Liver (tissue), 8 donors: ENCODE measurements at regions not wholly inside any gene's neighbourhood (a gene's known extent, or its start where the extent isn't known, plus 50 kb on each side); places are given as distances from the start of the nearest gene placed in this dataset.

Experiments
- DNase-seq: peaks from one replicate; pipeline ENCODE4 v3.0.0-alpha.2; 2017; ENCODE audit warnings: low spot score
- H3K27ac ChIP-seq, 2 donors: one replicate each; pipeline ENCODE4 v1.7.0; 2013; ENCODE audit warnings: inconsistent platforms in 2 of 2, low read length in 2 of 2, control low read depth in 1 of 2, low read depth in 1 of 2, mild to moderate bottlenecking in 1 of 2
- H3K27me3 ChIP-seq, 4 donors: one replicate each; pipeline versions ENCODE4 v1.6.1 to v1.7.0; 2013; ENCODE audit warnings: low read length in 3 of 4, inconsistent platforms in 1 of 4, mild to moderate bottlenecking in 1 of 4, moderate library complexity in 1 of 4; ENCODE audit not compliant: control insufficient read depth in 4 of 4, insufficient read depth in 4 of 4
- H3K36me3 ChIP-seq, 4 donors: one replicate each; pipeline versions ENCODE4 v1.6.1 to v1.7.0; 2013; ENCODE audit warnings: low read length in 3 of 4, mild to moderate bottlenecking in 3 of 4, low read depth in 1 of 4, moderate library complexity in 1 of 4; ENCODE audit not compliant: control insufficient read depth in 4 of 4, insufficient read depth in 3 of 4
- H3K4me1 ChIP-seq, 4 donors: one replicate each; pipeline versions ENCODE4 v1.6.1 to v1.7.0; 2013; ENCODE audit warnings: low read length in 3 of 4, mild to moderate bottlenecking in 3 of 4, moderate library complexity in 1 of 4; ENCODE audit not compliant: control insufficient read depth in 4 of 4, insufficient read depth in 4 of 4
- H3K4me3 ChIP-seq, 3 donors: one replicate each; pipeline versions ENCODE4 v1.6.1 to v1.7.0; 2013; ENCODE audit warnings: low read length in 3 of 3, control low read depth in 1 of 3, low read depth in 1 of 3, mild to moderate bottlenecking in 1 of 3
- H3K9ac ChIP-seq, 2 donors: one replicate each; pipeline ENCODE4 v1.7.0; 2013; ENCODE audit warnings: low read length in 2 of 2, mild to moderate bottlenecking in 2 of 2, moderate library complexity in 2 of 2, control low read depth in 1 of 2, low read depth in 1 of 2
- H3K9me3 ChIP-seq, 4 donors: one replicate each; pipeline versions ENCODE4 v1.6.1 to v1.7.0; 2013; ENCODE audit warnings: low read length in 3 of 4; ENCODE audit not compliant: control insufficient read depth in 4 of 4
- EGR1 ChIP-seq, 2 donors: IDR thresholded peaks; 2 replicates each; pipeline ENCODE4 v1.6.1; 2016 to 2018; ENCODE audit warnings: antibody characterized with exemption in 2 of 2, low read depth in 2 of 2
- FOXA1 ChIP-seq: IDR thresholded peaks from 2 replicates; pipeline ENCODE4 v1.6.1; 2016; ENCODE audit warnings: antibody characterized with exemption
- FOXA2 ChIP-seq: IDR thresholded peaks from 2 replicates; pipeline ENCODE4 v1.6.1; 2016; ENCODE audit warnings: antibody characterized with exemption
- GABPA ChIP-seq, 2 donors: IDR thresholded peaks in 1 of 2; conservative IDR thresholded peaks in 1 of 2; 2 replicates each; pipeline ENCODE4 v1.6.1; 2016; ENCODE audit warnings: antibody characterized with exemption in 2 of 2, mild to moderate bottlenecking in 1 of 2, moderate library complexity in 1 of 2
- HNF4A ChIP-seq, 2 donors: conservative IDR thresholded peaks; 2 replicates each; pipeline ENCODE4 v1.6.1; 2016; ENCODE audit warnings: antibody characterized with exemption in 2 of 2, mild to moderate bottlenecking in 2 of 2
- HNF4G ChIP-seq: IDR thresholded peaks from 2 replicates; pipeline ENCODE4 v1.6.1; 2016; ENCODE audit warnings: antibody characterized with exemption
- JUND ChIP-seq, 2 donors: IDR thresholded peaks; 2 replicates each; pipeline ENCODE4 v1.6.1; 2016; ENCODE audit warnings: antibody characterized with exemption in 2 of 2
- MAX ChIP-seq: IDR thresholded peaks from 2 replicates; pipeline ENCODE4 v1.6.1; 2016; ENCODE audit warnings: antibody characterized with exemption
- NR2F2 ChIP-seq: IDR thresholded peaks from 2 replicates; pipeline ENCODE4 v1.6.1; 2016; ENCODE audit warnings: antibody characterized with exemption
- RAD21 ChIP-seq, 2 donors: IDR thresholded peaks; 2 replicates each; pipeline ENCODE4 v1.6.1; 2016; ENCODE audit warnings: antibody characterized with exemption in 2 of 2, mild to moderate bottlenecking in 2 of 2
- REST ChIP-seq: IDR thresholded peaks from 2 replicates; pipeline ENCODE4 v1.6.1; 2016; ENCODE audit warnings: antibody characterized with exemption, mild to moderate bottlenecking
- RXRA ChIP-seq, 2 donors: IDR thresholded peaks; 2 replicates each; pipeline ENCODE4 v1.6.1; 2017 to 2018; ENCODE audit warnings: antibody characterized with exemption in 2 of 2, mild to moderate bottlenecking in 1 of 2
- SP1 ChIP-seq: IDR thresholded peaks from 2 replicates; pipeline ENCODE4 v1.6.1; 2018; ENCODE audit warnings: antibody characterized with exemption, mild to moderate bottlenecking
- TAF1 ChIP-seq: conservative IDR thresholded peaks from 2 replicates; pipeline ENCODE4 v1.6.1; 2016; ENCODE audit warnings: antibody characterized with exemption, mild to moderate bottlenecking
- YY1 ChIP-seq: IDR thresholded peaks from 2 replicates; pipeline ENCODE4 v1.6.1; 2016; ENCODE audit warnings: antibody characterized with exemption, mild to moderate bottlenecking
- WGBS: extraction: QIAGEN DNeasy Blood & Tissue Kit; methylation state at CpG from one replicate; pipeline ENCODE4 v1.1.7; 2013; 5-methylcytosine and 5-hydroxymethylcytosine counted together
- TF ChIP-seq, protein P1 (sequence below): fragments of 150-350 bp; IDR thresholded peaks from 2 replicates; pipeline ENCODE4 v1.5.1; 2017; ENCODE audit warnings: improper control_type of control experiment, low read depth, low read length; ENCODE audit not compliant: missing input control
- TF ChIP-seq, protein P2 (sequence below): IDR thresholded peaks from 2 replicates; pipeline ENCODE4 v1.6.1; 2016; ENCODE audit warnings: antibody characterized with exemption
- TF ChIP-seq, protein P3 (sequence below): IDR thresholded peaks from 2 replicates; pipeline ENCODE4 v1.6.1; 2016; ENCODE audit warnings: antibody characterized with exemption
- donor health status: healthy.
- donor health status: healthy.
- donor health status: healthy.
- donor health status: healthy.
- donor health status: healthy.

DNA sequence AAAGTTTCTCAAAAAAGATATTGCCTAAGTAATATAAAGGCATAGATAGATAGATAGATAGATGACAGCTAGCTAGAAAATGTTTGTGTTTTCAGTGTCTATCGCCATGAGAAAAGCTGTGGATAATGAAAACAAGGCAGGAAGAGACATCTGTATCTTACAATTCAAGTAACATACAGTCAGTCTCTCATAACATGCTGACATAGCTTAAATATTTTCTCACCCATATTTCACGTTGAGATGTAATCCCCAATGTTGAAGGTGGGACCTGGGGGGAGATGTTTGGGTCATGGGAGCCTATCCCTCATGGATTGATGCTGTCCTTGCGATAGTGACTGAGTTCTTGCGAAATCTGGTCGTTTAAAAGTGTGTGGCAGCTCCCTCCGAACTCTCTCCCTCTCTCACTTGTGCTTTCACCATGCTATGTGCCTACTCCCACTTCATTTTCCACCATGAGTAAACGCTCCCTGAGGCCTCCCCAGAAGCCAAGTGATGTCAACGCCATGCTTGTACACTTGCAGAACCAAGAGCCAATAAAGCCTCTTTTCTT, 856.8 kb upstream of the ADAMTS5 start (continued):
- TF ChIP-seq REST = no peak
- no peak for TF ChIP-seq YY1
- no peak for TF ChIP-seq HNF4G
- TF ChIP-seq, protein P1, sequence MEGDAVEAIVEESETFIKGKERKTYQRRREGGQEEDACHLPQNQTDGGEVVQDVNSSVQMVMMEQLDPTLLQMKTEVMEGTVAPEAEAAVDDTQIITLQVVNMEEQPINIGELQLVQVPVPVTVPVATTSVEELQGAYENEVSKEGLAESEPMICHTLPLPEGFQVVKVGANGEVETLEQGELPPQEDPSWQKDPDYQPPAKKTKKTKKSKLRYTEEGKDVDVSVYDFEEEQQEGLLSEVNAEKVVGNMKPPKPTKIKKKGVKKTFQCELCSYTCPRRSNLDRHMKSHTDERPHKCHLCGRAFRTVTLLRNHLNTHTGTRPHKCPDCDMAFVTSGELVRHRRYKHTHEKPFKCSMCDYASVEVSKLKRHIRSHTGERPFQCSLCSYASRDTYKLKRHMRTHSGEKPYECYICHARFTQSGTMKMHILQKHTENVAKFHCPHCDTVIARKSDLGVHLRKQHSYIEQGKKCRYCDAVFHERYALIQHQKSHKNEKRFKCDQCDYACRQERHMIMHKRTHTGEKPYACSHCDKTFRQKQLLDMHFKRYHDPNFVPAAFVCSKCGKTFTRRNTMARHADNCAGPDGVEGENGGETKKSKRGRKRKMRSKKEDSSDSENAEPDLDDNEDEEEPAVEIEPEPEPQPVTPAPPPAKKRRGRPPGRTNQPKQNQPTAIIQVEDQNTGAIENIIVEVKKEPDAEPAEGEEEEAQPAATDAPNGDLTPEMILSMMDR = no peak
- TF ChIP-seq EGR1 (IDR thresholded peaks at IDR 0.05; ENCODE audit: low read depth in 2 of 2) = no peak

GRCh38 chr21:27820342-27820741, 853.5 kb upstream of the ADAMTS5 start:
- Histone ChIP-seq H3K4me3 (no peak overlapping the region), H3K9me3 (no peaks in the 10 kb centered on the region), H3K27me3 (peaks cover 0 to 2% (median 0%) of the 10 kb centered on the region in 4 donors), H3K27ac (no peak overlapping the region), H3K9ac (no peak overlapping the region), H3K36me3 (no peaks in the 10 kb centered on the region), H3K4me1 (no peaks in the 10 kb centered on the region)
- no peak for TF ChIP-seq YY1
- no peak for TF ChIP-seq RXRA (IDR thresholded peaks at IDR 0.05)
- TF ChIP-seq, protein P1 = no peak
- no peak for TF ChIP-seq JUND (IDR thresholded peaks at IDR 0.05)
- no peak for TF ChIP-seq HNF4A (conservative IDR thresholded peaks at IDR 0.05)
- TF ChIP-seq FOXA2 = no peak
- no peak for TF ChIP-seq HNF4G
- no peak for TF ChIP-seq SP1
- no peak for TF ChIP-seq GABPA (IDR thresholded peaks at IDR 0.05 in 1 of 2, conservative IDR thresholded peaks at IDR 0.05 in 1 of 2)
- no peak for TF ChIP-seq NR2F2
- no peak for TF ChIP-seq EGR1 (IDR thresholded peaks at IDR 0.05; ENCODE audit: low read depth in 2 of 2)
- TF ChIP-seq MAX = no peak
- no peak for TF ChIP-seq RAD21 (IDR thresholded peaks at IDR 0.05)
- TF ChIP-seq, protein P2, sequence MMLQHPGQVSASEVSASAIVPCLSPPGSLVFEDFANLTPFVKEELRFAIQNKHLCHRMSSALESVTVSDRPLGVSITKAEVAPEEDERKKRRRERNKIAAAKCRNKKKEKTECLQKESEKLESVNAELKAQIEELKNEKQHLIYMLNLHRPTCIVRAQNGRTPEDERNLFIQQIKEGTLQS = no peak
- TF ChIP-seq FOXA1 = no peak
- TF ChIP-seq TAF1 = no peak
- TF ChIP-seq REST = no peak
- TF ChIP-seq, protein P3, sequence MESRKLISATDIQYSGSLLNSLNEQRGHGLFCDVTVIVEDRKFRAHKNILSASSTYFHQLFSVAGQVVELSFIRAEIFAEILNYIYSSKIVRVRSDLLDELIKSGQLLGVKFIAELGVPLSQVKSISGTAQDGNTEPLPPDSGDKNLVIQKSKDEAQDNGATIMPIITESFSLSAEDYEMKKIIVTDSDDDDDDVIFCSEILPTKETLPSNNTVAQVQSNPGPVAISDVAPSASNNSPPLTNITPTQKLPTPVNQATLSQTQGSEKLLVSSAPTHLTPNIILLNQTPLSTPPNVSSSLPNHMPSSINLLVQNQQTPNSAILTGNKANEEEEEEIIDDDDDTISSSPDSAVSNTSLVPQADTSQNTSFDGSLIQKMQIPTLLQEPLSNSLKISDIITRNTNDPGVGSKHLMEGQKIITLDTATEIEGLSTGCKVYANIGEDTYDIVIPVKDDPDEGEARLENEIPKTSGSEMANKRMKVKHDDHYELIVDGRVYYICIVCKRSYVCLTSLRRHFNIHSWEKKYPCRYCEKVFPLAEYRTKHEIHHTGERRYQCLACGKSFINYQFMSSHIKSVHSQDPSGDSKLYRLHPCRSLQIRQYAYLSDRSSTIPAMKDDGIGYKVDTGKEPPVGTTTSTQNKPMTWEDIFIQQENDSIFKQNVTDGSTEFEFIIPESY = no peak
- WGBS = 81% methylated on average over 1 of the region's 1 CpG
- DNase-seq = no peak
